Hepatic stellate cell (primary cell): ENCODE measurements at regions not wholly inside any gene's neighbourhood (a gene's known extent, or its start where the extent isn't known, plus 50 kb on each side); places are given as distances from the start of the nearest gene placed in this dataset.
"Not testable (repeated sequence)": the region's sequence is repeated elsewhere in the genome, so short reads cannot be mapped to it uniquely, and the experiment has no call there.

Experiments used
- DNase-seq: peaks from one replicate; pipeline ENCODE4 v3.0.0; 2011; ENCODE audit warnings: low spot score

GRCh38 chr13:111623208-111623607 is 302.8 kb downstream of the TEX29 start:
- DNase-seq = no peak

GRCh38 chr13:111623743-111624505 is 303.5 kb downstream of the TEX29 start:
- no peak for DNase-seq

- no peak for DNase-seq
These were observed 305.3 kb downstream of the TEX29 start for GRCh38 chr13:111625526-111626315.

GRCh38 chr13:111626371-111627305 is 306.2 kb downstream of the TEX29 start:
- no peak for DNase-seq

GRCh38 chr13:111627596-111627995 is 307.2 kb downstream of the TEX29 start:
- DNase-seq = no peak

GRCh38 chr13:111629016-111629415 is 308.6 kb downstream of the TEX29 start:
- DNase-seq = no peak

GRCh38 chr13:111629457-111629856 is 309.0 kb downstream of the TEX29 start:
- DNase-seq = no peak

GRCh38 chr13:111629926-111630325 is 309.5 kb downstream of the TEX29 start:
- DNase-seq = no peak

GRCh38 chr13:111630406-111630805 is 310.0 kb downstream of the TEX29 start:
- no peak for DNase-seq

- not testable (repeated sequence) for DNase-seq
These were observed 310.8 kb downstream of the TEX29 start for GRCh38 chr13:111631271-111631670.

- no peak for DNase-seq
These were observed 312.5 kb downstream of the TEX29 start for GRCh38 chr13:111632906-111633305.

GRCh38 chr13:111633401-111633800 is 313.0 kb downstream of the TEX29 start:
- no peak for DNase-seq

- DNase-seq = no peak
These were observed 314.0 kb downstream of the TEX29 start for GRCh38 chr13:111634410-111634809.

- DNase-seq = no peak
These were observed 315.8 kb downstream of the TEX29 start for GRCh38 chr13:111636271-111636670.

GRCh38 chr13:111636804-111637203 is 316.4 kb downstream of the TEX29 start:
- DNase-seq = no peak

- DNase-seq = no peak
These were observed 316.9 kb downstream of the TEX29 start for GRCh38 chr13:111637365-111637764.

- DNase-seq = no peak
These were observed 317.8 kb downstream of the TEX29 start for GRCh38 chr13:111638233-111638632.

GRCh38 chr13:111639196-111639705 is 318.8 kb downstream of the TEX29 start:
- no peak for DNase-seq

GRCh38 chr13:111640006-111640405 is 319.6 kb downstream of the TEX29 start:
- DNase-seq = no peak

GRCh38 chr13:111640476-111640875 is 320.0 kb downstream of the TEX29 start:
- no peak for DNase-seq

GRCh38 chr13:111642156-111642767 is 321.8 kb downstream of the TEX29 start:
- no peak for DNase-seq

GRCh38 chr13:111644750-111645149 is 324.3 kb downstream of the TEX29 start:
- no peak for DNase-seq
